GM18517 (cell line): ENCODE measurements at regions not wholly inside any gene's neighbourhood (a gene's known extent, or its start where the extent isn't known, plus 50 kb on each side); places are given as distances from the start of the nearest gene placed in this dataset.

Experiments used
- ATAC-seq: cut with Tn5 transposase; IDR thresholded peaks from one replicate; pipeline ENCODE4 v1.9.1; 2021; ENCODE audit warnings: mild to moderate bottlenecking, moderate library complexity; ENCODE audit not compliant: unreplicated experiment

- ATAC-seq = no peak
These were observed 365.7 kb downstream of the SEC14L1 start for GRCh38 chr17:77506371-77506991.

- ATAC-seq = no peak
These were observed 366.5 kb downstream of the SEC14L1 start for GRCh38 chr17:77507111-77507885.

GRCh38 chr17:77508047-77508715 lies 367.4 kb downstream of the SEC14L1 start:
- no peak for ATAC-seq

GRCh38 chr17:77509089-77509488 lies 368.3 kb downstream of the SEC14L1 start:
- no peak for ATAC-seq

GRCh38 chr17:77509599-77509998 lies 368.8 kb downstream of the SEC14L1 start:
- ATAC-seq = no peak

- no peak for ATAC-seq
These were observed 369.5 kb downstream of the SEC14L1 start for GRCh38 chr17:77510133-77510796.

- ATAC-seq = no peak
These were observed 370.8 kb downstream of the SEC14L1 start for GRCh38 chr17:77511514-77512061.

GRCh38 chr17:77512062-77512946 lies 371.5 kb downstream of the SEC14L1 start:
- ATAC-seq = no peak

- ATAC-seq = no peak
These were observed 372.3 kb downstream of the SEC14L1 start for GRCh38 chr17:77513045-77513444.

- ATAC-seq = no peak
These were observed 374.5 kb downstream of the SEC14L1 start for GRCh38 chr17:77515227-77515626.

GRCh38 chr17:77516902-77517301 lies 376.1 kb downstream of the SEC14L1 start:
- no peak for ATAC-seq

GRCh38 chr17:77521076-77521475 lies 380.3 kb downstream of the SEC14L1 start:
- no peak for ATAC-seq

- no peak for ATAC-seq
These were observed 382.8 kb downstream of the SEC14L1 start for GRCh38 chr17:77523540-77523939.

GRCh38 chr17:77526259-77526711 lies 385.5 kb downstream of the SEC14L1 start:
- no peak for ATAC-seq

GRCh38 chr17:77526728-77527350 lies 386.1 kb downstream of the SEC14L1 start:
- ATAC-seq = no peak

- ATAC-seq = no peak
These were observed 386.6 kb downstream of the SEC14L1 start for GRCh38 chr17:77527409-77527808.

- ATAC-seq = no peak
These were observed 387.2 kb downstream of the SEC14L1 start for GRCh38 chr17:77527836-77528505.

- no peak for ATAC-seq
These were observed 388.0 kb downstream of the SEC14L1 start for GRCh38 chr17:77528516-77529327.
